ENCODE measurements at regions not wholly inside any gene's neighbourhood (a gene's known extent, or its start where the extent isn't known, plus 50 kb on each side); places are given as distances from the start of the nearest gene placed in this dataset.

- TF ChIP-seq HOXB5 (CRISPR knock-in tag; IDR thresholded peaks at IDR 0.05), result no peak
- no peak for TF ChIP-seq CTCF (IDR thresholded peaks at IDR 0.05)
- no peak for TF ChIP-seq REST (IDR thresholded peaks at IDR 0.05)
- no peak for TF ChIP-seq MAZ (IDR thresholded peaks at IDR 0.05; ENCODE audit: borderline replicate concordance, low read depth, low read length)
- no peak for TF ChIP-seq PBX3 (IDR thresholded peaks at IDR 0.05)
- TF ChIP-seq EHMT2 (IDR thresholded peaks at IDR 0.05; ENCODE audit: low read depth), result no peak
- no peak for TF ChIP-seq SREBF2 (IDR thresholded peaks at IDR 0.05)
- no peak for TF ChIP-seq TFCP2L1 (CRISPR knock-in tag; IDR thresholded peaks at IDR 0.05)
- no peak for TF ChIP-seq NPAS2 (CRISPR knock-in tag; IDR thresholded peaks at IDR 0.05; ENCODE audit: borderline replicate concordance)
- no peak for TF ChIP-seq USF2 (IDR thresholded peaks at IDR 0.05)
- no peak for TF ChIP-seq CEBPB (IDR thresholded peaks at IDR 0.05)
- no peak for TF ChIP-seq CHD2 (IDR thresholded peaks at IDR 0.05; ENCODE audit: low read length, partially characterized antibody)
- TF ChIP-seq MAX (IDR thresholded peaks at IDR 0.05), result no peak
- TF ChIP-seq ZC3H11A (IDR thresholded peaks at IDR 0.05), result no peak
- TF ChIP-seq HEYL (CRISPR knock-in tag; IDR thresholded peaks at IDR 0.05), result no peak
- TF ChIP-seq FOXS1 (CRISPR knock-in tag; IDR thresholded peaks at IDR 0.05), result no peak
- TF ChIP-seq RARB (CRISPR knock-in tag; IDR thresholded peaks at IDR 0.05), result no peak
- no peak for TF ChIP-seq MAFK (IDR thresholded peaks at IDR 0.05; ENCODE audit: partially characterized antibody)
- ChIA-PET POLR2A (no interaction called here), CTCF (no interaction called here)
- WGBS (ENCODE audit: missing lambda C conversion rate), result 50% methylated on average over 4 of the region's 4 CpGs
- no peak for FAIRE-seq
- Histone ChIP-seq H3K4me3 (no peak overlapping the region), H3K4me1 (no peaks in the 10 kb centered on the region), H3K27ac (no peak overlapping the region), H3K4me2 (no peak overlapping the region), H3K9me3 (no peaks in the 10 kb centered on the region)
- no peak for DNase-seq (ENCODE audit: low read depth in 1 of 2, low spot score in 1 of 2)
- ATAC-seq, result no peak
Measured at GRCh38 chr3:180274536-180274935, 237.8 kb upstream of the PEX5L start.

GRCh38 chr3:180275176-180275575 lies 238.4 kb upstream of the PEX5L start:
- no peak for FAIRE-seq
- Histone ChIP-seq H3K4me1 (no peaks in the 10 kb centered on the region), H3K9me3 (no peaks in the 10 kb centered on the region), H3K27ac (no peak overlapping the region), H3K4me2 (no peak overlapping the region), H3K4me3 (no peak overlapping the region)
- TF ChIP-seq FOXS1 (CRISPR knock-in tag; IDR thresholded peaks at IDR 0.05) (no peak), NR3C1 (IDR thresholded peaks at IDR 0.05) (no peak), EHMT2 (IDR thresholded peaks at IDR 0.05; ENCODE audit: low read depth) (no peak), MYC (IDR thresholded peaks at IDR 0.05; ENCODE audit: borderline replicate concordance, low read length) (no peak), KDM5A (IDR thresholded peaks at IDR 0.05) (no peak), NFE2L2 (conservative IDR thresholded peaks at IDR 0.05; ENCODE audit: low read length) (no peak), SREBF2 (IDR thresholded peaks at IDR 0.05) (no peak), REST (IDR thresholded peaks at IDR 0.05) (no peak), CEBPB (IDR thresholded peaks at IDR 0.05) (no peak), BHLHE40 (IDR thresholded peaks at IDR 0.05; ENCODE audit: low read depth, low read length) (no peak), EP300 (IDR thresholded peaks at IDR 0.05) (no peak), ZFP36 (IDR thresholded peaks at IDR 0.05; ENCODE audit: borderline replicate concordance, partially characterized antibody) (no peak), FOSL2 (IDR thresholded peaks at IDR 0.05) (no peak), FOSL2 (CRISPR knock-in tag; IDR thresholded peaks at IDR 0.05) (no peak), HOXB5 (CRISPR knock-in tag; IDR thresholded peaks at IDR 0.05) (no peak)
- ChIA-PET POLR2A (no interaction called here), CTCF (no interaction called here)
- no peak for ATAC-seq
- WGBS (ENCODE audit: missing lambda C conversion rate), result 5% methylated on average over 2 of the region's 2 CpGs
- no peak for DNase-seq (ENCODE audit: low read depth in 1 of 2, low spot score in 1 of 2)
